GM10248 (cell line): ENCODE measurements at regions not wholly inside any gene's neighbourhood (a gene's known extent, or its start where the extent isn't known, plus 50 kb on each side); places are given as distances from the start of the nearest gene placed in this dataset.
"Not testable (repeated sequence)": the region's sequence is repeated elsewhere in the genome, so short reads cannot be mapped to it uniquely, and the experiment has no call there.

Source experiments
- CTCF ChIA-PET: fragments of 300-600 bp; sonication (Branson Sonifier 250); formaldehyde crosslinking; extraction: SDS; loops from one replicate; lab custom pipeline; 2021; ENCODE audit warnings: antibody characterized with exemption; lab: Yijun Ruan, JAX
- POLR2A ChIA-PET: fragments of 350-650 bp; sonication (Branson Sonifier 250); formaldehyde crosslinking; extraction: SDS; loops from one replicate; lab custom pipeline; 2020; ENCODE audit warnings: antibody characterized with exemption; lab: Yijun Ruan, JAX
- DNase-seq: peaks from one replicate; pipeline ENCODE4 v3.0.0; 2012; ENCODE audit errors: extremely low spot score
- TF ChIP-seq, protein P1 (sequence below): IDR thresholded peaks from 2 replicates; pipeline ENCODE4 v1.5.1; 2012; ENCODE audit warnings: mild to moderate bottlenecking, low read depth; ENCODE audit errors: extremely low read depth, missing control alignments, control extremely low read depth

DNA sequence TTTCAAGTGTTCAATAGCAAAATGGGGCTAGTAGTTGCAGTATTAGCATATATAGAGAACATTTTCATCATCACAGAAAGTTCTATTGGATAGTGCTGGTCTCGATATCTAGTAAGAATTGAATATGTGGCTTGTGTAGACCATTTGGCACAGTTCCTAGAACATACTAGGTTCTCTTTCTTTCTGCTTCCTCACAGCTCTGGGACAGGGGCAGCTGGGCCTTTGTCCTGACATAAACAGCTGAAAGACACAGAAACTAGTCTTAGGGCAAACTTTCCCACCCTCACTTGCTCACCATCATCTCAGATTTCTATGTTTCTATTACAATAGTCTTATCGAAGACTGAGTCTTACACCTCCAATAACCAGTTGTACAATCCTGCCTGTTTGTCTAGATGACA is 63.7 kb upstream of the DLG1 start:
- CTCF ChIA-PET: no interaction called here
- TF ChIP-seq, protein P1, sequence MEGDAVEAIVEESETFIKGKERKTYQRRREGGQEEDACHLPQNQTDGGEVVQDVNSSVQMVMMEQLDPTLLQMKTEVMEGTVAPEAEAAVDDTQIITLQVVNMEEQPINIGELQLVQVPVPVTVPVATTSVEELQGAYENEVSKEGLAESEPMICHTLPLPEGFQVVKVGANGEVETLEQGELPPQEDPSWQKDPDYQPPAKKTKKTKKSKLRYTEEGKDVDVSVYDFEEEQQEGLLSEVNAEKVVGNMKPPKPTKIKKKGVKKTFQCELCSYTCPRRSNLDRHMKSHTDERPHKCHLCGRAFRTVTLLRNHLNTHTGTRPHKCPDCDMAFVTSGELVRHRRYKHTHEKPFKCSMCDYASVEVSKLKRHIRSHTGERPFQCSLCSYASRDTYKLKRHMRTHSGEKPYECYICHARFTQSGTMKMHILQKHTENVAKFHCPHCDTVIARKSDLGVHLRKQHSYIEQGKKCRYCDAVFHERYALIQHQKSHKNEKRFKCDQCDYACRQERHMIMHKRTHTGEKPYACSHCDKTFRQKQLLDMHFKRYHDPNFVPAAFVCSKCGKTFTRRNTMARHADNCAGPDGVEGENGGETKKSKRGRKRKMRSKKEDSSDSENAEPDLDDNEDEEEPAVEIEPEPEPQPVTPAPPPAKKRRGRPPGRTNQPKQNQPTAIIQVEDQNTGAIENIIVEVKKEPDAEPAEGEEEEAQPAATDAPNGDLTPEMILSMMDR: no peak
- DNase-seq: no peak
- POLR2A ChIA-PET: no interaction called here

DNA sequence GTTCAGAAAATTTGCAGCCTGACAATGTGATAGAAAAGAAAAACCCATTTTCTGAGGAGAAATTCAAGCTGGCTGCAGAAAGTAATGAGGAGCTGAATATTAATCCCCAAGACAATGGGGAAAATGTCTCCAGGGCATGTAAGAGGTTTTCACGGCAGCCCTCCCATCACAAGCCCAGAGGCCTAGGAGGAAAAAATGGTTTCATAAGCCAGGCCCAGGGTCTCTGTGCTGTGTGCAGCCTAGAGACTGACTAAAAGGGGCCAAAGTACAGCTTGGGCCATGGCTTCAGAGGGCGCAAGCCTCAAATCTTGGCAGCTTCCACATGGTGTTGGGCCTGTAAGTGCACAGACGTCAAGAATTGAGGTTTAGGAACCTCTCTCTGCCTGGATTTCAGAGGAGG is 61.7 kb upstream of the DLG1 start:
- CTCF ChIA-PET, POLR2A ChIA-PET, DNase-seq: not testable (repeated sequence)

DNA sequence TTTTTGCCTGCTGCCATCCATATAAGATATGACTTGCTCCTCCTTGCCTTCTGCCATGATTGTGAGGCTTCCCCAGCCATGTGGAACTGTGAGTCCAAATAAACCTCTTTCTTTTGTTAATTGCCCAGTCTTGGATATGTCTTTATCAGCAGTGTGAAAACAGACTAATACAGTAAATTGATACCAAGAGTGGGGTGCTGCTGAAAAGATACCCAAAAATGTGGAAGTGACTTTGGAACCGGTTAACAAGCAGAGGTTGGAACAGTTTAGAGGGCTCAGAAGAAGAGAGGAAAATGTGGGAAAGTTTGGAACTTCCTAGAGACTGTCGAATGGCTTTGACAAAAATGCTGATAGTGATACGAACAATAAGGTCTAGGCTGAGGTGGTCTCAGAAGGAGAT is 61.1 kb upstream of the DLG1 start:
- CTCF ChIA-PET, DNase-seq, POLR2A ChIA-PET: not testable (repeated sequence)

DNA sequence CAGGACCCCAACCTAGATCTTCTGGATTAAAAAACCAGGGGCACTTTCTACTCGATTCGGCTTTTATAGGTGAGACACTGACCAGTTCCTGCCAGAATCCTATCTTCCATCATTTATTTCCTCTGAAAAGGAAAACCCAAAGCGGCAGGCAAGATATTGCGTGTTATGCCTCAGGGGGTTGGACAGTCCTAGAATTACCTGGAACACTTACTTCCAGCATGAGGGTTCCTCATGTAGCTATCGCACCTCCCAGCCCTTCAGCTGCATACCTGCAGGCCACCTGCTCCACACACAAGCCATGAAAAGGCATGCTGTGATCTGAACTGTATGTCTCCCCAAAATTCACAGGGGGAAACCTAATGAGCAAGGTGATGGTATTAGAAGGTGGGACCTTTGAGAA is 58.3 kb upstream of the DLG1 start:
- DNase-seq: no peak
- ChIA-PET POLR2A (no interaction called here), CTCF (interaction anchor here (1.5 kb wide), 1 partner anchor 14 kb away, joined by 3 read pairs; no protein-coding TSS in a partner anchor)
- TF ChIP-seq, protein P1: no peak

DNA sequence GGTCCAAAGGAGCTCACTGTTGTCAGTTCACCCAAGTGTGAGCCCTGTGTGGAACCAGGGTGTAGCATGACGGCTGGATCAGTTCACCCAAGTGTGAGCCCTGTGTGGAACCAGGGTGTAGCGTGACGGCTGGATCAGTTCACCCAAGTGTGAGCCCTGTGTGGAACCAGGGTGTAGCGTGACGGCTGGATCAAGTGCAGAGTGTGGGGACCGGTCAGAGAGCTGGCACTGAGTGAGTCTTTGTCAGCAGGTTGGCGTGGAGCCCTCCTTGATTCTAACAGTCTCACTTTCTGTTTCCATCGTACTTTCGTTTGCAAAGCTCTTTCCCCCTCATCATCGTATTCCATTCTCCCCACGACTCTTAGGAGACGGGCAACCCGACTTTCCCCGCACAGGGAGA is 57.9 kb upstream of the DLG1 start:
- ChIA-PET POLR2A (no interaction called here), CTCF (interaction anchor here (1.3 to 1.5 kb wide), 2 partner anchors 8 to 13 kb away, joined by 3 to 5 read pairs; no protein-coding TSS in a partner anchor)
- no peak for DNase-seq
- TF ChIP-seq, protein P1: no peak

DNA sequence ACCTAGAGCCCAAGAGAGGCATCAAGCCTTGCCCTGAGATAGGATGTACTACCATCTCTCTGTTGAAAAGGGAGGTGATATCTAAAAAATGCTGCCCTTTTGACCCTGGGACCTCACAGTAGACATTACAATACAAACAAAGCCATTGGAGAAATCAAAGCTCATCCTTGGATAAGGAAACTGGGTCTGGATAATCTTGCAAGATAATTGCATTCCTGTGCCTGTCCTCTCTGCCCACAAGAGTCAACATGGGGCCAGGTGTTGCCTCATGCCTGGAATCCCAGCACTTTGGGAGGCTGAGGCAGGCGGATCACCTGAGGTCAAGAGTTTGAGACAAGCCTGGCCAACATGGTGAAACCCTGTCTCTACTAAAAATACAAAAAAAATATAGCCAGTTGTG is 57.3 kb upstream of the DLG1 start:
- POLR2A ChIA-PET: no interaction called here
- TF ChIP-seq, protein P1: no peak

DNA sequence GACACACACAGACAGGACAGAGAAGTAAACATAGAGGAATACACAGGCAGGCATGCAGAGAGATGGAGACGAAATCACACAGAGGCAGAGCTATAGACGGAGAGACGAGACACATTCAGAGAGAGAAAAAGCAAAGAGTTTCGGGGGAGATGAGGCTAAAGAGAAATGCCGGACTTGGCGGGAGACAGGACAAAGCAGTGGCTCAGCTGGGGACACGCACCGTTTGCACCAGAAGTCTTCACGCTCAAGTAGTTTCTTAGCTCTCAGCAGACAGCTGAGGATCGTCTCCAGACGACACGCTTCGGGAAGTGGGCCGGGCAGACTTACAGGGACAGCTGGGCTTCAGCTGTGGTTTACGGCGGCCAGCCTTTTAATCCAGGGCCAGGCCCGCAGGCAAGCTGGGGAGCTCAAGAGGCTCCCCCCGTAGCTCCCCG is 56.2 kb upstream of the DLG1 start:
- ChIA-PET POLR2A (no interaction called here), CTCF (no interaction called here)
- TF ChIP-seq, protein P1: no peak
- no peak for DNase-seq

More for the DNA sequence above, 57.3 kb upstream of the DLG1 start:
- CTCF ChIA-PET: interaction anchor here (1.3 to 1.5 kb wide), 2 partner anchors 9 to 13 kb away, joined by 3 to 5 read pairs; no protein-coding TSS in a partner anchor
- no peak for DNase-seq

DNA sequence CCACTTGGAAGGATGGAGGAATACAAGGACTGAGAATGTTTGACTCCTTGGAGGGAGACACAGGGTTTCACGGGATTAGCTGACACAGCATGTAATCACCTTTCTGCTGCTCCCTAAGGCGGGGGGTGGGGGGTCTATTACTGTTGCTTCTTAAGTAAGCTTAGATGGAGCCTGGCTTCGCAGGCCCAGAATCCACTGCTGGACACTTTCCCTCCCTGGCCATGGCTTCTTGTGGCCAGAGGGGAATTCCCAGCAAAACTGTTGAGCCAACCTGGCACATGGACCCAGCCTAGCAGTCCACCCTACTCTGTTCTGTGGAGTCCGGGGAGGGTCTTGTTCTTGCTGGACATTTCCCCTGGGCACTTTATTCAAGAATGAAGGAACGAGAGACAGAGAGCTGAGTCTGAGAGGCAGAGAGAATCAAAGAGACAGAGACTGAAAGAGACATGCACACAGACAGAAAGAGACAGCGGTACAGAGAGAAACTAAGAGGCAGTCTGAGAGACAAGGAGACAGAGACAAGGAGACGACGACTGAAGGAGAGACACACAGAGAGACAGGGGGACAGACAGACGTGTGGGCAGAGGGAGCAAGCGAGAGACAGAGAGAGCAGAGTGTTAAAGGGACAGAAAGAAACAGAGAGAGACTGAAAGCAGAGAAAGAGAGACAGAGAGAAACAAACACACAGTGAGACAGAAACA is 55.6 kb upstream of the DLG1 start:
- TF ChIP-seq, protein P1: no peak
- ChIA-PET CTCF (interaction anchor here (1.1 kb wide), 1 partner anchor 16 kb away, joined by 3 read pairs; no protein-coding TSS in a partner anchor), POLR2A (no interaction called here)
- DNase-seq: no peak
